Left renal cortex interstitium (tissue), 4 donors: ENCODE measurements at regions not wholly inside any gene's neighbourhood (a gene's known extent, or its start where the extent isn't known, plus 50 kb on each side); places are given as distances from the start of the nearest gene placed in this dataset.
"Not testable (repeated sequence)": the region's sequence is repeated elsewhere in the genome, so short reads cannot be mapped to it uniquely, and the experiment has no call there.

Source experiments
- DNase-seq, 4 donors: peaks; one replicate each; pipeline ENCODE4 v3.0.0-alpha.2; 2013; ENCODE audit warnings: low read depth in 4 of 4, low spot score in 2 of 4, missing footprints in 1 of 4

DNA sequence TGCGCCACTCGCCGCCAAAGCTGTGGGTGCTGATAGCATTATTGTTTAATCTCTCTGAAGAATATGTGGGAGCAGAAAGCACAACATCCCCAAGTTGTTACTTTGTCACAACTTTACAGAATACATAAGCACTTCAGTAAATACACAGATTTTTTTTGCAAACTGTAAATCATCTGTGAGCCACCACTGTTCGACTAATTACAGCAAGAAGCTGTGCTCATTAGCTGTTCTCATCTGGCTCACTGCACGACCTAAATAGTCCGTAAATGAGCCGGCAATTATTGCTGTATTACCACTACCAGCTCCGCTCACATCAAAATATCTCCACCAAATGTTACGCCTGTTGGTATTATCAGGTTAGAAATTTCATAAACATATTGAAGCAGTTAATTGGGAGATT is 228.9 kb upstream of the PRKD1 start:
- DNase-seq, result no peak

DNA sequence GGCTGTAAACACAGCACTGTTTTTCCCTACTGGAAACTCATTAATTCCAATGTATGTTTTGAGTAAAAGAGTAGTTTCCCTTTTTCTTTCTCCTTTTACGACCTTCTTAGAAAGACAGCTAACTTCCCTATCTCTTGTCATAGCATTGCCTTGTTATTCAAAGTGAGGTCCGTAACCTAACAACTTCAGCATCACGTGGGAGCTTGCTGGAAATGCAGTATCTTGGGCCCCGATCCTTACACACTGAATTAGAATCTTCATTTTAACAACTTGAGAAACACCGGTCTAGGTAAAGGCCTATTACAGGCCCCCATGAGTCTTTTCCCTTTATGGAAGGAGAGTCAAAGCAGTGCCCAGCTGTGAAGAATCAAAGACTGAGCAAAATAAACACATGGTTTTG is 230.7 kb upstream of the PRKD1 start:
- no peak for DNase-seq

DNA sequence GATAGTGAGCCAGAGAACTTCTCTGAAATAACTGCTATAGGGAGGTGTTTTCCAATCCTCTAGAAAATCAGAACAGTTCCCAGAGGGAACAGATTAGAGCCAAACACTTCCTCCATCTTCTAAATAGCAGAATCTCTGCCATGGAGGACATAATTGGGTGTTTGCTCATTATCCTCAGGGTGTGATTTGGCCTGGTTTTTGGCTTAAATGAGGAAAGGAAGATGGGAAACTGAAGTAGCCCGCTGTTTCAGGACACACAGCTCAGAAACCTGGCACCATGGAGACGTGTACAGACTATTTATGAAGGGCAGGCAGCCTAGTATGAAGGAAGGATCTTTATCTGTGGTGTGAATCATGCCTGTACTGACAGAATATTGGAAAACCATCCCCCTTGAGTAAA is 231.7 kb upstream of the PRKD1 start:
- DNase-seq, result no peak

DNA sequence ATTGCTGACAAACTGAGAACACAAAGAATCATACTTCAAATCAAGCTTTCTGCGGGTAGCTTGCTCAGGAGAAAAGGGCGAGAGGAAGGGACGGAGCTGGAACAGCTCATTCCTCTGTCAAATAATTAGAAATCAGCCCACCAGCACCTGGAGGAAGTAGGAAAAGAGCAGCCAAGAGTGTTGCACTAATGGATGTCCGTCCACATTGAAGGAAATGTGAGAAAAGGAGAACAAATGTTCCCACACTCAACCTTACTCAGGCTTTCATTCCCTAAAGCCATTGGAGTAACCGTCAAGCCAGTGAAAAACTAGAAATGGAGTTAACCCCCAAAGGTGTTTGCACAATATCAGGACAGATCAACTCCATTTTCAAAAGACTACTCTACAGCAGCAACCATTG is 233.0 kb upstream of the PRKD1 start:
- no peak for DNase-seq

DNA sequence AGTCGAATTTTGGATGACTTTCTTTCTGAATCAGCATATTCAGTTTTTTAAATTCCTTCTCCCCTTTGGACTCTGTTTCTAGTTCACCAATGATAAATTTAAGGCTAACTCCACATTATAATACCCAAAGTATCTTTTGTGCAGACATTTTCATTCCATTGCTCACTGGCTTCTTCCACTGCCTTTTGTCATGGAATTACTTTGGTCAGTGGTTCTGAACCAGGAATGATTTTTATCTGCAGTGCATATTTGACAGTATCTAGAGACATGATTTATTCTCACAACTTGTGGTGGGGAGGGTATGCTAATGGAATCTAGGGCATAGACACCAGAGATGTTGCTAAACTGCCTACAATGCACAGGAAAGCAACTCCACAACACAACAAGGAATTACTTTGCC is 234.4 kb upstream of the PRKD1 start:
- DNase-seq, result no peak

DNA sequence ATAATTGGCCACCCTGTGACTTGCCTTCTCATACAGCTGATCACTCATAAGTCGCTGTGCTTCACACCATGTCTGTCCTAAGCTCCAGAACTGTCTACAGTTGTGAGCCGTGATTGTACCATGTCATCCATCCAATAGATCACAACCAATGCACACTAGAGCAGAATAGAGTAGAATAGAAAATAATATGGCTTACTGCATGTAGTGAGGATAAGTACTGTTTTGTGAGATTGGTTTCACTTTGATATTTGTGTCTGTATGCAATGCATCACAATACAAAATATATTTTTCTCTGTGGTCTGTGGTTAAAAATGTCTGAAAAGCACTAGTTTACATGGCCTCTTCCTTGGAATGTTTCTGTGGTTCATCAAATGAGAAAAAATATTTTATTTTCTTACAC is 237.6 kb upstream of the PRKD1 start:
- no peak for DNase-seq

GRCh38 chr14:30177781-30178180 is 250.1 kb upstream of the PRKD1 start:
- DNase-seq, result no peak

GRCh38 chr14:30179381-30180130 is 251.9 kb upstream of the PRKD1 start:
- no peak for DNase-seq

DNA sequence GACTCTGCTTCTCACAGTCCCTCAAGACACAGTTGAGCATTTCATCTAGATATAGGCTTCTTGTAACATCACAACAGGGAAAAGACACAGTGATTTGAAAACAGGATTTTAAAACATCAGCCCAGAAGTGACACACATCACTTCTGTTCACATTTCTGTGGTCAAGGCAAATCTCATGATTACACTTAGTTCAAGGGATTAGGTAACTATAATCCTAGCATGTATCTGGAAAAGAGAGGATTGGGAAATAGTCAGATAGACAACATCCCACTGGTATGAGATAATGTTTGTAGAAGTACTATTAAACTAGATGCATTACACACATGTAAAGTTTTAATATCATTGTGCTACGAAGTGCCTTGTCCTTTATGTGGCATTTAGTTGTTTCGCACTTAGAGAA is 252.6 kb upstream of the PRKD1 start:
- DNase-seq, result no peak

DNA sequence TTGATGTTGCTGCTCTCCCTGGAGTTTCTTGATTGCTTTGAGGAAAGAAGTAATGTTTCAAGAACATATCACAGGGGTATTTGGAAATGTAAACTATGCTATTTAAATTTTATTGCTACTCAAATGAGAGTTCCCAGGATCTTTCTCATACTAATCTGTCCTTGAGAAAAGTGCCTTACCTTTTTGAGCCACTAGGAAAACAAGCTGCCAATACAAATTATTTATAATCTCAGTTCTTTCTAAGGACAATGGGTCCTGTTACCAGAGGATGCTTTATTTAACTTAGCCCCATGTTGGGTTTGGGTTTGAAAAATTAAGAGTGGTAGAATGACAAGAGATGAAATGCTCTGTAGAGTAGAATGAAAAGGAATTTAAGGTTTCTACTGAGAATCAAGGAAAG is 258.2 kb upstream of the PRKD1 start:
- DNase-seq, result no peak

GRCh38 chr14:30191639-30192279 is 264.1 kb upstream of the PRKD1 start:
- no peak for DNase-seq

GRCh38 chr14:30193101-30193500 is 265.5 kb upstream of the PRKD1 start:
- DNase-seq, result no peak

GRCh38 chr14:30193845-30194501 is 266.3 kb upstream of the PRKD1 start:
- no peak for DNase-seq

DNA sequence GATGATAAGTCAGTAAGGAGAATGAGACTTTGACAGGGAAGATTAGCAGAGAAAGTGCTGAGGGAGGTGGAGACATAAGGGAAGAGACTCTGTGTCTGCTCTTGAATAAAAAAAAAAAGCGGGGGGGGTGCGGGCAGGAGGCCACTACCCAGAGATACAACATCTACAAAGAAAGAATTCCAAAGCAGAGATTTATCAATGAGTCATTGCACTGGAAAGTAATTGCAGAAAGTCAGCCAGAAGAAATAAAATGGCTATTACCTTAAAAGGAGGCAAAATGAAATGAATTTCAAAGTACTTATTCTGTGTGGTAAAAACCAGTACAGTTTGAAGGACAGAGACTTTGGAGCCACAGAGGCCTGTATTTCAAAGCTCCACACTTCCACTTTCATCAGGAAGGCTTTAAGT is 267.1 kb upstream of the PRKD1 start:
- DNase-seq, result no peak

- no peak for DNase-seq
Measured at GRCh38 chr14:30195941-30196340, 268.3 kb upstream of the PRKD1 start.

DNA sequence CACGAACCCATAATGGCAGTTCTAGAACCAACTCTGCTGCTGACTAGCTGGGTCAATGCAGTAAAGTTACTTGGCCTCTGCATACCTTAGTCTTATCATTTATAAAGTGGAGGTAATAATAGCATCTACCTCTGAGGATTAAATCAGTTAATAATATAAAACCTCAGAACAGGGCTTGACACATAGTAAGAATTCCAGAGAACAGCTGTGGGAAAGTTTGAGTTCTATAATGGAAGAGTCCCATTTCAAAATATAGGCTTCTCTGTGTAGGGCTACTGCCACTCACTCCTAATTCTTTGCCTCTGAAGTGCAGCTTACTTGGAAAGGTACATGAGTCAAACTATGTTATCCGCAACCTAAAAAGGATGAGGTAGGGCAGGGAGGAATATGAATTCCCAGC is 269.2 kb upstream of the PRKD1 start:
- DNase-seq, result no peak

GRCh38 chr14:30198720-30199119 is 271.1 kb upstream of the PRKD1 start:
- DNase-seq, result not testable (repeated sequence)

- no peak for DNase-seq
Measured at GRCh38 chr14:30204431-30204980, 276.9 kb upstream of the PRKD1 start.

- no peak for DNase-seq
Measured at GRCh38 chr14:30209136-30209535, 281.5 kb upstream of the PRKD1 start.

DNA sequence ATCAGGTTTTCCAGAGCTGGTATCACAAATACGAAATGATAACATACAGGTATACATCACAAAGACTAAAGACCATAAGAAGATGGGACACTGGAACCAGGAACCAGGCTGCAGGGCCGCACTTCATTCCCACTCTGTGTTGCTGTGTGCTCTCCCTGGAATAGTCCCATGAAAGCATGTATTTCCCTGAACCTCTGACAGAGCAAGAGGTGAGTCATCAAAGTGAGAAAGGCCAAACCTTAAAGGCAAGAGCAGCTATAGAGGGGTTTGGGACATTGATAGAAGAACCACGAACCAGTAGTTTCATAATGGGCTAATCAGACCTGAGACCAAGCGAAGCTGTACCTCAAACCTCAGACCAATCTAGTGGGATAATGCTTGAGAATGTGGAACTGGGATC is 283.0 kb upstream of the PRKD1 start:
- DNase-seq, result no peak

- no peak for DNase-seq
Measured at GRCh38 chr14:30211326-30211725, 283.7 kb upstream of the PRKD1 start.

DNA sequence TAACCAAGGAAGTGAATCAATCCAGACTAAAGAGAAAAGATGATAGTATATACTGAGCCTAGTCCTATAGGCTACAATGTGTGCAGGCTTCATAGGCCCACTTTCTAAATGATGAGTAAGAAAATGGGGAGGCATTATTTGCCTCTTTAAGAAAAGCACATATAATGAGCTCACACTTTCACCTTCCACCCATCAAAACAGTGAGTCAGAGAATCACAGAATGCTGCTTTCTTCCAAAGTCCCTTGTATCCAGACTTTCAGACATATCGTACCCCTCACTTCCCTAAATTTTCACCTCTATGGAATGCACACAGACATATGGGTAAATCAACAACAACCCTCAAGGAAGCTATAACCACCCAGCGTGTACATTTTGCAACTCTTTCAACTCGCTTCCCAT is 286.4 kb upstream of the PRKD1 start:
- no peak for DNase-seq
